Esophagus muscularis mucosa (tissue), 4 donors: ENCODE measurements at regions not wholly inside any gene's neighbourhood (a gene's known extent, or its start where the extent isn't known, plus 50 kb on each side); places are given as distances from the start of the nearest gene placed in this dataset.

Source experiments
- CTCF ChIP-seq, 3 experiments: fragments of 200-600 bp in 2 of 3; fragments of 450-650 bp in 1 of 3; sonication (generic) in 2 of 3; IDR thresholded peaks; one replicate each; pipeline ENCODE4 v1.5.1; 2017 to 2019; ENCODE audit warnings: antibody characterized with exemption in 3 of 3, mild to moderate bottlenecking in 2 of 3, moderate library complexity in 1 of 3
- EP300 ChIP-seq: sonication (generic); formaldehyde crosslinking; IDR thresholded peaks from one replicate; pipeline ENCODE4 v1.6.1; 2017; ENCODE audit warnings: antibody characterized with exemption
- POLR2A ChIP-seq: fragments of 450-650 bp; IDR thresholded peaks from one replicate; pipeline ENCODE4 v1.6.1; 2017; ENCODE audit warnings: antibody characterized with exemption, moderate library complexity, mild to moderate bottlenecking, low read depth
- POLR2AphosphoS5 ChIP-seq, 2 donors: sonication (generic); formaldehyde crosslinking; IDR thresholded peaks; one replicate each; pipeline ENCODE4 v1.6.1; 2017; ENCODE audit warnings: antibody characterized with exemption in 2 of 2

GRCh38 chr11:97363331-97363730 lies 973.5 kb downstream of the JRKL start:
- no peak for TF ChIP-seq CTCF (IDR thresholded peaks at IDR 0.05)
- no peak for TF ChIP-seq EP300
- TF ChIP-seq POLR2AphosphoS5 (IDR thresholded peaks at IDR 0.05): no peak
- no peak for TF ChIP-seq POLR2A
